ENCODE measurements at regions not wholly inside any gene's neighbourhood (a gene's known extent, or its start where the extent isn't known, plus 50 kb on each side); places are given as distances from the start of the nearest gene placed in this dataset.

DNA sequence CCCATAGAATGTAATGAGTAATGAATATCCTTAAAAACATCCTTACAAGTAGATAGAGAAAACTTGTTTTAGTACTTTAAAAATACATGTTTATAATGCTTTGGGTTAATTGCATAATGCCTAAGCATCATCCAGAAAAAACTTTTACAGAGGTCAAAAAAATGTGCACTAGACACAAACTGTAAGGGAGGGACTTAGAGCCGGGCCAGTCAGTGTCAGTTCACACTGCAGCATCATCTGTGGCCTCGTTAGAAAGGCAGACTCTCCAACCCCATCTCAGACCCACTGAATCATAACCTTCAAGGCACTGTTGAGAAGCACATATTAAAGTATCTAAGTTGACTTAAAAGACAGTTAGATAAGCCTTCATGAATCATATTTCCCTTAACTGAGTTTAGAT, 230.1 kb upstream of the PRPS1L1 start:
- no peak overlapping the region for H3K27ac ChIP-seq
- TF ChIP-seq, protein P1, sequence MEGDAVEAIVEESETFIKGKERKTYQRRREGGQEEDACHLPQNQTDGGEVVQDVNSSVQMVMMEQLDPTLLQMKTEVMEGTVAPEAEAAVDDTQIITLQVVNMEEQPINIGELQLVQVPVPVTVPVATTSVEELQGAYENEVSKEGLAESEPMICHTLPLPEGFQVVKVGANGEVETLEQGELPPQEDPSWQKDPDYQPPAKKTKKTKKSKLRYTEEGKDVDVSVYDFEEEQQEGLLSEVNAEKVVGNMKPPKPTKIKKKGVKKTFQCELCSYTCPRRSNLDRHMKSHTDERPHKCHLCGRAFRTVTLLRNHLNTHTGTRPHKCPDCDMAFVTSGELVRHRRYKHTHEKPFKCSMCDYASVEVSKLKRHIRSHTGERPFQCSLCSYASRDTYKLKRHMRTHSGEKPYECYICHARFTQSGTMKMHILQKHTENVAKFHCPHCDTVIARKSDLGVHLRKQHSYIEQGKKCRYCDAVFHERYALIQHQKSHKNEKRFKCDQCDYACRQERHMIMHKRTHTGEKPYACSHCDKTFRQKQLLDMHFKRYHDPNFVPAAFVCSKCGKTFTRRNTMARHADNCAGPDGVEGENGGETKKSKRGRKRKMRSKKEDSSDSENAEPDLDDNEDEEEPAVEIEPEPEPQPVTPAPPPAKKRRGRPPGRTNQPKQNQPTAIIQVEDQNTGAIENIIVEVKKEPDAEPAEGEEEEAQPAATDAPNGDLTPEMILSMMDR (IDR thresholded peaks at IDR 0.05), result no peak
- no peak for TF ChIP-seq POLR2A (IDR thresholded peaks at IDR 0.05)
- H3K27me3 ChIP-seq, result no peaks in the 10 kb centered on the region
- WGBS (ENCODE audit: insufficient coverage, low coverage, low lambda C conversion rate, missing lambda C conversion rate), result 42% methylated on average over 2 of the region's 2 CpGs
- ATAC-seq (peak in 1 of 4 donors; percentile 30), DNase-seq (no peak)
- H3K9me3 ChIP-seq, result peaks cover 0 to 5% (median 0%) of the 10 kb centered on the region in 4 donors
- intact Hi-C loops (cut with DNase I), result no loop called here
- no peak overlapping the region for H3K4me3 ChIP-seq
- H3K4me1 ChIP-seq, result no peaks in the 10 kb centered on the region
- no peaks in the 10 kb centered on the region for H3K36me3 ChIP-seq

DNA sequence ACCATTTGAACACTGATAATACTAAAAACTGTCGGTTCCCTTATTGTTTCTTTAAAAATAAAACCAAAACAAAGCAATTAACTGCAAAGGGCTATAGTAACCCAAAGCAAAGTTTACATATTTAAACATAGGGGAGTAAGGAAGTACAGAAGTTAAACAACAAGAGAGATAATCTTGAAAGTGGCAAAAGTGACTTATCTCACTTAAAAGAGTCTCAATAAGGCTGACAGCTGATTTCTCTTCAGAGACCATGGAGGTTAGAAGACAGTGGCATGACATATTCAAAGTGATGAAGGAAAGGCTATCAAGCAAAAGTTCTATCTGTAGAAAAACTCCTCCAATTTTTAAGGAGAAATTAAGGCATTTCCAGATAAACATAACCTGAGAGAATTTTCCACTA, 233.5 kb upstream of the HDAC9 start:
- H3K4me1 ChIP-seq, result no peaks in the 10 kb centered on the region
- DNase-seq (no peak), ATAC-seq (no peak)
- H3K4me3 ChIP-seq, result no peak overlapping the region
- 56% methylated on average over 1 of the region's 1 CpG for WGBS (ENCODE audit: insufficient coverage, low coverage, low lambda C conversion rate, missing lambda C conversion rate)
- no peak overlapping the region for H3K27ac ChIP-seq
- no peaks in the 10 kb centered on the region for H3K27me3 ChIP-seq
- peaks cover 0 to 7% (median 0%) of the 10 kb centered on the region in 4 donors for H3K9me3 ChIP-seq
- no peaks in the 10 kb centered on the region for H3K36me3 ChIP-seq
- TF ChIP-seq, protein P1 (IDR thresholded peaks at IDR 0.05), result no peak
- no peak for TF ChIP-seq POLR2A (IDR thresholded peaks at IDR 0.05)
- intact Hi-C loops (cut with DNase I), result no loop called here

DNA sequence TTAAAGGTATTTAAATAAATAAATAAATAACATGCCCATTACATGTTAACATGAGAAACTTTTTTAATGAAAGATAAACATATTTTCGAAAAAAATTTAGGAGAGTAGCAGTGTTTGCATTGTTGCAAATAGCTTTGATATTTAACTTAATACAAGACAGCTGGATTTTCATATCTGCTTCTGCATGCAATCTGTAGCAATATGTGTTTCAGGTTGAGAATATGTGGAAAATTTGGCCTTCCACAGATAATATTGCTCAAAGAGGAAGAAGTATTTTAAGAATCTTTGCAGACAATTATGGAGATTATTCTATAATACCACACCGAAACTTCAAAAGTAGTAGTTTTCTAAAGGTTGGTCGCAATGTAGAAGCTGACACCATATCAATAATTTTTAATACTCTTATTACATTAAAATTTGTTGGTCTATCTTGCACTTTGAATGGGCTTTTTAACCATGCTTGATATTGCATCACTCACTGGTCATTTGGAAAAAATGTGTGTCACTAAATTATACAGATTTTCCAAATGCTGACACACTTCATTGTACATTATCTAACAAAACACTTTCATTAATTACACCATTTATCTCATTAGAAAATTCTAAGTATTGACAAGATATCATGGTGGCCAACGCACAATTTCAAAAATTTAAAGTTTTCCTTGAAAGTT, 229.8 kb upstream of the HDAC9 start:
- DNase-seq (no peak), ATAC-seq (no peak)
- no peak for TF ChIP-seq POLR2A (IDR thresholded peaks at IDR 0.05)
- TF ChIP-seq, protein P1 (IDR thresholded peaks at IDR 0.05), result no peak
- Histone ChIP-seq H3K4me1 (no peaks in the 10 kb centered on the region), H3K27me3 (no peaks in the 10 kb centered on the region), H3K36me3 (no peaks in the 10 kb centered on the region), H3K9me3 (peaks cover 0 to 7% (median 0%) of the 10 kb centered on the region in 4 donors), H3K27ac (no peak overlapping the region), H3K4me3 (no peak overlapping the region)
- intact Hi-C loops (cut with DNase I), result no loop called here
- 69% methylated on average over 4 of the region's 4 CpGs for WGBS (ENCODE audit: insufficient coverage, low coverage, low lambda C conversion rate, missing lambda C conversion rate)

DNA sequence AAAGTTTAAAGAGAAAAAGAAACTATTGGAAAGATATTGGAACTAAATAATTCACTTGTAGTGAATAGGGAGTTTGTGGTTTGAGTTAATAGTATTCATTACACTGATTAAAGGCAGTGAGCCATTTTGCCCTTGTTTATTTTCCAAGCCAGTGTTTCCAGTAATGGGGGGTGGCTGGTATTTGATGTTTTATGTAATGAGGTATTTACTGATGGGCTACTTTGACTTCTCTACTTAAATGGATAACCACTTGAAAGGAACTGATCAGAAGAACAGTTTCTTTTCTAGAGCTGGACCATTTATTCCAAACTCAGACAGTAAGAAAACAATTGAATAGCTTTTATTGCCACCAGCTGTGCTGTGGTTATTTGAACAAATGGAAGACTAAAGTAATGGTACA, 227.0 kb upstream of the HDAC9 start:
- Histone ChIP-seq H3K9me3 (no peaks in the 10 kb centered on the region), H3K27ac (no peak overlapping the region), H3K27me3 (no peaks in the 10 kb centered on the region), H3K36me3 (no peaks in the 10 kb centered on the region), H3K4me1 (no peaks in the 10 kb centered on the region), H3K4me3 (no peak overlapping the region)
- intact Hi-C loops (cut with DNase I), result no loop called here
- DNase-seq (no peak), ATAC-seq (no peak)
- TF ChIP-seq, protein P1 (IDR thresholded peaks at IDR 0.05), result no peak
- no peak for TF ChIP-seq POLR2A (IDR thresholded peaks at IDR 0.05)

DNA sequence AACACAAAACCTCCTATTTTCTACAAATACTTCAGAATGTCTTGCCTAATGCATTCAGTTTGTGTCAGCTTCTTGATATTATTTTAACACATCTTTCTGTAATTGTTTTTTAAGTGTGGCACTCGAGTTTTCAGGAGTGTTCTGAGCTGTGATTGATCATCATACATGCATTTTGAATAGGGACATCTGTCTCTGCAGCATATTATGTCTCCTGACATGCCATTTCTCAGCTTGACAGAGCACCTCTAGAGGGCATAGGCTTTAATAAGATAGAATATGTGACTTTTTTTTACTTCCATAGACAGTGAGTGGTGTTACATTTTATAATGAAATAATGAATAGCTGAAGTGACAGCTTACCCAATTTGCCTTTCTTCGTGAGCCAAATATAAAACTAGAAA, 219.2 kb upstream of the HDAC9 start:
- no peak for TF ChIP-seq POLR2A (IDR thresholded peaks at IDR 0.05)
- TF ChIP-seq, protein P1 (IDR thresholded peaks at IDR 0.05), result no peak
- intact Hi-C loops (cut with DNase I), result no loop called here
- no peaks in the 10 kb centered on the region for H3K9me3 ChIP-seq
- no peak overlapping the region for H3K27ac ChIP-seq
- H3K27me3 ChIP-seq, result no peaks in the 10 kb centered on the region
- no peak overlapping the region for H3K4me3 ChIP-seq
- no peaks in the 10 kb centered on the region for H3K36me3 ChIP-seq
- DNase-seq, result no peak
- 33% methylated on average over 2 of the region's 2 CpGs for WGBS (ENCODE audit: insufficient coverage, low coverage, low lambda C conversion rate, missing lambda C conversion rate)
- ATAC-seq, result no peak
- no peaks in the 10 kb centered on the region for H3K4me1 ChIP-seq

Measured in right lobe of liver (tissue), 6 donors.